ENCODE measurements at regions not wholly inside any gene's neighbourhood (a gene's known extent, or its start where the extent isn't known, plus 50 kb on each side); places are given as distances from the start of the nearest gene placed in this dataset.

DNA sequence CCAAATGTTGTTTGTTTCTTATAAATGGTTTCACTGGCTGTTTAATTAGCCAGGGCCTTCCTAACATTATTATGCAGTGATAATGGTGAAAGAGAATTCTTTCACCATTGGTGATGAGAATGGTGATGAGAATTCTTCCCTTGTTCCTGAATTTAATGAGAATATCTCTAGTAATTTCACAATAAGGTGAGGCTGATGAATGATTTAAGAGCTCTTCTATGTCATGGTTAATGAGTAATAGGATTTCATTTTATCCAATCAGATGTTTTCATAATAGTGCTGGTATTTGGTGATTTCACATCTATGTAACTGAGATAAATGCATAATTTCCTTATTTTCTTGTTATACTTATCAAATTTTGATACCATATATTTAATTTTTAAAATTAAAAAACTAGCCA lies 535.7 kb upstream of the ZEB2 start (continued):
- TF ChIP-seq, protein P1, sequence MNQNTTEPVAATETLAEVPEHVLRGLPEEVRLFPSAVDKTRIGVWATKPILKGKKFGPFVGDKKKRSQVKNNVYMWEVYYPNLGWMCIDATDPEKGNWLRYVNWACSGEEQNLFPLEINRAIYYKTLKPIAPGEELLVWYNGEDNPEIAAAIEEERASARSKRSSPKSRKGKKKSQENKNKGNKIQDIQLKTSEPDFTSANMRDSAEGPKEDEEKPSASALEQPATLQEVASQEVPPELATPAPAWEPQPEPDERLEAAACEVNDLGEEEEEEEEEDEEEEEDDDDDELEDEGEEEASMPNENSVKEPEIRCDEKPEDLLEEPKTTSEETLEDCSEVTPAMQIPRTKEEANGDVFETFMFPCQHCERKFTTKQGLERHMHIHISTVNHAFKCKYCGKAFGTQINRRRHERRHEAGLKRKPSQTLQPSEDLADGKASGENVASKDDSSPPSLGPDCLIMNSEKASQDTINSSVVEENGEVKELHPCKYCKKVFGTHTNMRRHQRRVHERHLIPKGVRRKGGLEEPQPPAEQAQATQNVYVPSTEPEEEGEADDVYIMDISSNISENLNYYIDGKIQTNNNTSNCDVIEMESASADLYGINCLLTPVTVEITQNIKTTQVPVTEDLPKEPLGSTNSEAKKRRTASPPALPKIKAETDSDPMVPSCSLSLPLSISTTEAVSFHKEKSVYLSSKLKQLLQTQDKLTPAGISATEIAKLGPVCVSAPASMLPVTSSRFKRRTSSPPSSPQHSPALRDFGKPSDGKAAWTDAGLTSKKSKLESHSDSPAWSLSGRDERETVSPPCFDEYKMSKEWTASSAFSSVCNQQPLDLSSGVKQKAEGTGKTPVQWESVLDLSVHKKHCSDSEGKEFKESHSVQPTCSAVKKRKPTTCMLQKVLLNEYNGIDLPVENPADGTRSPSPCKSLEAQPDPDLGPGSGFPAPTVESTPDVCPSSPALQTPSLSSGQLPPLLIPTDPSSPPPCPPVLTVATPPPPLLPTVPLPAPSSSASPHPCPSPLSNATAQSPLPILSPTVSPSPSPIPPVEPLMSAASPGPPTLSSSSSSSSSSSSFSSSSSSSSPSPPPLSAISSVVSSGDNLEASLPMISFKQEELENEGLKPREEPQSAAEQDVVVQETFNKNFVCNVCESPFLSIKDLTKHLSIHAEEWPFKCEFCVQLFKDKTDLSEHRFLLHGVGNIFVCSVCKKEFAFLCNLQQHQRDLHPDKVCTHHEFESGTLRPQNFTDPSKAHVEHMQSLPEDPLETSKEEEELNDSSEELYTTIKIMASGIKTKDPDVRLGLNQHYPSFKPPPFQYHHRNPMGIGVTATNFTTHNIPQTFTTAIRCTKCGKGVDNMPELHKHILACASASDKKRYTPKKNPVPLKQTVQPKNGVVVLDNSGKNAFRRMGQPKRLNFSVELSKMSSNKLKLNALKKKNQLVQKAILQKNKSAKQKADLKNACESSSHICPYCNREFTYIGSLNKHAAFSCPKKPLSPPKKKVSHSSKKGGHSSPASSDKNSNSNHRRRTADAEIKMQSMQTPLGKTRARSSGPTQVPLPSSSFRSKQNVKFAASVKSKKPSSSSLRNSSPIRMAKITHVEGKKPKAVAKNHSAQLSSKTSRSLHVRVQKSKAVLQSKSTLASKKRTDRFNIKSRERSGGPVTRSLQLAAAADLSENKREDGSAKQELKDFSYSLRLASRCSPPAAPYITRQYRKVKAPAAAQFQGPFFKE (tag by site-specific recombination; IDR thresholded peaks at IDR 0.05; ENCODE audit: borderline replicate concordance), result no peak
- TF ChIP-seq, protein P2, sequence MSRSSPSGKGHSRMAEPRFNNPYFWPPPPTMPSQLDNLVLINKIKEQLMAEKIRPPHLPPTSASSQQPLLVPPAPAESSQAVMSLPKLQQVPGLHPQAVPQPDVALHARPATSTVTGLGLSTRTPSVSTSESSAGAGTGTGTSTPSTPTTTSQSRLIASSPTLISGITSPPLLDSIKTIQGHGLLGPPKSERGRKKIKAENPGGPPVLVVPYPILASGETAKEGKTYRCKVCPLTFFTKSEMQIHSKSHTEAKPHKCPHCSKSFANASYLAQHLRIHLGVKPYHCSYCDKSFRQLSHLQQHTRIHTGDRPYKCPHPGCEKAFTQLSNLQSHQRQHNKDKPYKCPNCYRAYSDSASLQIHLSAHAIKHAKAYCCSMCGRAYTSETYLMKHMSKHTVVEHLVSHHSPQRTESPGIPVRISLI (tag by site-specific recombination; IDR thresholded peaks at IDR 0.05), result no peak
- TF ChIP-seq, protein P3, sequence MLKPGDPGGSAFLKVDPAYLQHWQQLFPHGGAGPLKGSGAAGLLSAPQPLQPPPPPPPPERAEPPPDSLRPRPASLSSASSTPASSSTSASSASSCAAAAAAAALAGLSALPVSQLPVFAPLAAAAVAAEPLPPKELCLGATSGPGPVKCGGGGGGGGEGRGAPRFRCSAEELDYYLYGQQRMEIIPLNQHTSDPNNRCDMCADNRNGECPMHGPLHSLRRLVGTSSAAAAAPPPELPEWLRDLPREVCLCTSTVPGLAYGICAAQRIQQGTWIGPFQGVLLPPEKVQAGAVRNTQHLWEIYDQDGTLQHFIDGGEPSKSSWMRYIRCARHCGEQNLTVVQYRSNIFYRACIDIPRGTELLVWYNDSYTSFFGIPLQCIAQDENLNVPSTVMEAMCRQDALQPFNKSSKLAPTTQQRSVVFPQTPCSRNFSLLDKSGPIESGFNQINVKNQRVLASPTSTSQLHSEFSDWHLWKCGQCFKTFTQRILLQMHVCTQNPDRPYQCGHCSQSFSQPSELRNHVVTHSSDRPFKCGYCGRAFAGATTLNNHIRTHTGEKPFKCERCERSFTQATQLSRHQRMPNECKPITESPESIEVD (tag by site-specific recombination; IDR thresholded peaks at IDR 0.05), result no peak
- TF ChIP-seq ZNF394 (tag by site-specific recombination; IDR thresholded peaks at IDR 0.05; ENCODE audit: borderline replicate concordance) (no peak), PRDM10 (tag by site-specific recombination; IDR thresholded peaks at IDR 0.05) (no peak), ZNF610 (tag by site-specific recombination; IDR thresholded peaks at IDR 0.05; ENCODE audit: borderline replicate concordance) (no peak), ZBTB8A (tag by site-specific recombination; IDR thresholded peaks at IDR 0.05) (no peak), MEIS1 (CRISPR knock-in tag; IDR thresholded peaks at IDR 0.05; ENCODE audit: borderline replicate concordance) (no peak), ZNF214 (tag by site-specific recombination; IDR thresholded peaks at IDR 0.05; ENCODE audit: borderline replicate concordance) (no peak), ZNF596 (tag by site-specific recombination; IDR thresholded peaks at IDR 0.05) (no peak)

- Histone ChIP-seq H3K27ac (ENCODE audit: extremely low read depth, low read depth, low read length) (no peak overlapping the region), H3K9me3 (ENCODE audit: control insufficient read depth, insufficient read depth, low read depth, low read length) (no peaks in the 10 kb centered on the region), H3K36me3 (ENCODE audit: control insufficient read depth in 2 of 2, insufficient read depth in 1 of 2, low read length in 2 of 2) (no peaks in the 10 kb centered on the region), H3K4me1 (ENCODE audit: control insufficient read depth, insufficient read depth, low read length) (no peaks in the 10 kb centered on the region), H3K4me3 (ENCODE audit: low read depth, low read length) (no peak overlapping the region)
- TF ChIP-seq ZNF37A (tag by site-specific recombination; IDR thresholded peaks at IDR 0.05) (no peak), MEIS1 (CRISPR knock-in tag; IDR thresholded peaks at IDR 0.05; ENCODE audit: borderline replicate concordance) (no peak), ZNF561 (tag by site-specific recombination; IDR thresholded peaks at IDR 0.05; ENCODE audit: borderline replicate concordance) (no peak), ZNF843 (tag by site-specific recombination; IDR thresholded peaks at IDR 0.05) (no peak), ZNF791 (tag by site-specific recombination; IDR thresholded peaks at IDR 0.05) (no peak), ZNF18 (tag by site-specific recombination; IDR thresholded peaks at IDR 0.05) (no peak)
- CTCF ChIA-PET, result no interaction called here
- POLR2A ChIA-PET, result no interaction called here
Measured at GRCh38 chr2:145050134-145050533, 530.2 kb upstream of the ZEB2 start.

All from HEK293 (cell line).